Breast epithelium (tissue), 4 donors: ENCODE measurements at regions not wholly inside any gene's neighbourhood (a gene's known extent, or its start where the extent isn't known, plus 50 kb on each side); places are given as distances from the start of the nearest gene placed in this dataset.
"Not testable (repeated sequence)": the region's sequence is repeated elsewhere in the genome, so short reads cannot be mapped to it uniquely, and the experiment has no call there.

Experiments
- DNase-seq, 2 donors: peaks; one replicate each; pipeline ENCODE4 v3.0.0-alpha.2; 2019; ENCODE audit warnings: low spot score in 2 of 2
- H3K27ac ChIP-seq, 2 donors: fragments of 200-600 bp; sonication (generic) in 1 of 2; one replicate each; pipeline ENCODE4 v1.5.1; 2016 to 2019; ENCODE audit warnings: mild to moderate bottlenecking in 1 of 2
- H3K27me3 ChIP-seq, 2 donors: fragments of 200-600 bp; sonication (generic) in 1 of 2; one replicate each; pipeline versions ENCODE4 v1.5.1 to v1.6.0; 2017 to 2019; ENCODE audit warnings: control low read depth in 1 of 2, mild to moderate bottlenecking in 1 of 2
- H3K36me3 ChIP-seq: fragments of 200-600 bp; one replicate; pipeline ENCODE4 v1.5.1; 2019
- H3K4me1 ChIP-seq, 2 donors: fragments of 200-600 bp; sonication (generic); one replicate each; pipeline ENCODE4 v1.5.1; 2016 to 2019; ENCODE audit warnings: control low read depth in 1 of 2
- H3K4me3 ChIP-seq, 3 donors: fragments of 200-600 bp; sonication (generic); 1 replicate in 2 of 3; 2 replicates in 1 of 3; pipeline ENCODE4 v1.5.1; 2016 to 2019; ENCODE audit warnings: mild to moderate bottlenecking in 3 of 3, moderate library complexity in 2 of 3
- H3K9me3 ChIP-seq, 2 donors: fragments of 200-600 bp; sonication (generic) in 1 of 2; one replicate each; pipeline ENCODE4 v1.5.1; 2016 to 2019; ENCODE audit warnings: control low read depth in 1 of 2
- POLR2AphosphoS5 ChIP-seq, 3 donors: sonication (generic); formaldehyde crosslinking; IDR thresholded peaks; one replicate each; pipeline ENCODE4 v1.6.1; 2017; ENCODE audit warnings: antibody characterized with exemption in 3 of 3
- intact Hi-C: fragments of 100-400 bp; cut with DNase I; formaldehyde crosslinking; loops from one replicate; pipeline ENCODE4 v1.15.1; 2023; ENCODE audit warnings: low total_unique reads
- TF ChIP-seq, protein P1 (sequence below), 3 donors: fragments of 450-650 bp; IDR thresholded peaks; one replicate each; pipeline ENCODE4 v1.5.1; 2016 to 2017; ENCODE audit warnings: antibody characterized with exemption in 3 of 3, mild to moderate bottlenecking in 3 of 3, moderate library complexity in 3 of 3

DNA sequence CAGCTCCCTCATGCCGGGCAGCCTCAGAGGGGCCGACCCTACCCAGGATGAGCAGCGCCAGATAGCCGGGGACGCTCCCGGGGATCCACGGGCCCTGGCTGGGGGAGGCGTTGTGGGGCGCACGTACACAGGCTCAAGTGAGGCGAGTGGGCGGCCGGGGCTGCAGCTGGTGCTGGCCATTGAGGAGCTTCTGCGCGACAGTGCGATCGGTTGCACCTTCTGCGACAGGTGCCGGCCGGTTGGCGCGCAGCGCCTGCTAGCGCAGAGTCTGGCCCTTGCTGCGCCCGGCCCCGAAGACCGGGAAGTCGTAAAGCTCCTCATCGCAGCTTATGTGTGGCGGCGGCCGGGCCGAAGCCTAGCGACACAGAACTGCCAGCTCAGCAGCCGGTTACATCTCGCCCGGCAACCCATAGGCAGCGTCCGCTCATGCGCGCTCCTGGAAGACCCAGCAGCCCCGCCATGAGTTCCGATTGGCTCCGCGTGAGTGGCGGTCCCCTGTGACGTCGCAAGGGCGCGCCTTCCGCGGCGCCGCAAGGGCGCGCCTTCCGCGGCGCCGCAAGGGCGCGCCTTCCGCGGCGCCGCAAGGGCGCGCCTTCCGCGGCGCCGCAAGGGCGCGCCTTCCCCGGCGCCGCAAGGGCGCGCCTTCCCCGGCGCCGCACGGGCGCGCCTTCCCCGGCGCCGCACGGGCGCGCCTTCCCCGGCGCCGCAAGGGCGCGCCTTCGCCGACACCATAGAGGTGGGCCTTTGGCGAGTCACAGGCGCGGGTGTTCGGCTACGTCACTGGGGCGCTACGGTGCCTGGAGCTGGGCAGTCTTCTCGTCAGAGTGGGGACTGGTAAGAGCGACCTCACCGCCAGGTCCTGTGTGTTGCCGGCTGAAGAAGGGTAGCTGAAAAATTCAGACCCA lies 308.6 kb downstream of the ZNF37A start:
- H3K9me3 ChIP-seq, H3K4me1 ChIP-seq, intact Hi-C loops, H3K27me3 ChIP-seq, H3K36me3 ChIP-seq: not testable (repeated sequence)
- peak overlapping the region; percentile 88 to 93 for H3K27ac ChIP-seq
- TF ChIP-seq POLR2AphosphoS5 (IDR thresholded peaks at IDR 0.05) = peak in 2 of 3 donors; percentile 63 to 65
- DNase-seq = peak; percentile 93
- peak overlapping the region; percentile 57 to 73 (median 70) for H3K4me3 ChIP-seq

- DNase-seq, H3K27me3 ChIP-seq, H3K36me3 ChIP-seq, intact Hi-C loops, H3K4me1 ChIP-seq, H3K9me3 ChIP-seq: not testable (repeated sequence)
- H3K27ac ChIP-seq = peak overlapping the region; percentile 84 to 93
- H3K4me3 ChIP-seq = peak overlapping the region; percentile 42 to 70 (median 62)
- TF ChIP-seq, protein P1, sequence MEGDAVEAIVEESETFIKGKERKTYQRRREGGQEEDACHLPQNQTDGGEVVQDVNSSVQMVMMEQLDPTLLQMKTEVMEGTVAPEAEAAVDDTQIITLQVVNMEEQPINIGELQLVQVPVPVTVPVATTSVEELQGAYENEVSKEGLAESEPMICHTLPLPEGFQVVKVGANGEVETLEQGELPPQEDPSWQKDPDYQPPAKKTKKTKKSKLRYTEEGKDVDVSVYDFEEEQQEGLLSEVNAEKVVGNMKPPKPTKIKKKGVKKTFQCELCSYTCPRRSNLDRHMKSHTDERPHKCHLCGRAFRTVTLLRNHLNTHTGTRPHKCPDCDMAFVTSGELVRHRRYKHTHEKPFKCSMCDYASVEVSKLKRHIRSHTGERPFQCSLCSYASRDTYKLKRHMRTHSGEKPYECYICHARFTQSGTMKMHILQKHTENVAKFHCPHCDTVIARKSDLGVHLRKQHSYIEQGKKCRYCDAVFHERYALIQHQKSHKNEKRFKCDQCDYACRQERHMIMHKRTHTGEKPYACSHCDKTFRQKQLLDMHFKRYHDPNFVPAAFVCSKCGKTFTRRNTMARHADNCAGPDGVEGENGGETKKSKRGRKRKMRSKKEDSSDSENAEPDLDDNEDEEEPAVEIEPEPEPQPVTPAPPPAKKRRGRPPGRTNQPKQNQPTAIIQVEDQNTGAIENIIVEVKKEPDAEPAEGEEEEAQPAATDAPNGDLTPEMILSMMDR (IDR thresholded peaks at IDR 0.05) = peak in 1 of 3 donors; percentile 24
Observed at GRCh38 chr10:38403347-38404117, 309.4 kb downstream of the ZNF37A start.

- H3K27me3 ChIP-seq, H3K4me3 ChIP-seq, H3K4me1 ChIP-seq, DNase-seq, H3K36me3 ChIP-seq, intact Hi-C loops, H3K27ac ChIP-seq, H3K9me3 ChIP-seq: not testable (repeated sequence)
Observed at GRCh38 chr10:38423634-38424033, 329.5 kb downstream of the ZNF37A start.

DNA sequence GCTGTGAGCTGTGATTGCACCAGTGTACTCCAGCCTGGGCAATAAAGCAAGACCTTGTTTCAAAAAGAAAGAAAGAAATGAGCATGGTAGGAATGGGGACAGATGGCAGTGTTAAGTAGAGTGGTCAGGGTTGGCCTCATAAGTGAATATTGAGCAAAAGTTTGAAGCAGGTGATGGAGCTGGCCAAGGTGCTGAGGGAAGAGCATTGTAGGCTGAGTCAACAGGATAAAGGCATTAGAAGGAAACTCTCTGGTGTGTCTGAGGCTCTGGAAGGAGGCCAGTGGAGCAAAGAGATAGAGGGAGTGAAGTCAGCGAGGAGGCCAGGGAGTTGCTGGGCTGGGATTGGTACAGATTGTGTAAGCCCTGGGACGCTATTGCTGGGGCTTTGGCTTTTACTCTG lies 336.1 kb downstream of the ZNF37A start:
- DNase-seq, H3K4me3 ChIP-seq, H3K9me3 ChIP-seq, H3K27ac ChIP-seq, H3K36me3 ChIP-seq, H3K4me1 ChIP-seq, H3K27me3 ChIP-seq, intact Hi-C loops: not testable (repeated sequence)

GRCh38 chr10:38437359-38437758 lies 343.2 kb downstream of the ZNF37A start:
- DNase-seq, H3K27ac ChIP-seq, H3K4me3 ChIP-seq, H3K36me3 ChIP-seq, intact Hi-C loops, H3K4me1 ChIP-seq, H3K9me3 ChIP-seq, H3K27me3 ChIP-seq: not testable (repeated sequence)

DNA sequence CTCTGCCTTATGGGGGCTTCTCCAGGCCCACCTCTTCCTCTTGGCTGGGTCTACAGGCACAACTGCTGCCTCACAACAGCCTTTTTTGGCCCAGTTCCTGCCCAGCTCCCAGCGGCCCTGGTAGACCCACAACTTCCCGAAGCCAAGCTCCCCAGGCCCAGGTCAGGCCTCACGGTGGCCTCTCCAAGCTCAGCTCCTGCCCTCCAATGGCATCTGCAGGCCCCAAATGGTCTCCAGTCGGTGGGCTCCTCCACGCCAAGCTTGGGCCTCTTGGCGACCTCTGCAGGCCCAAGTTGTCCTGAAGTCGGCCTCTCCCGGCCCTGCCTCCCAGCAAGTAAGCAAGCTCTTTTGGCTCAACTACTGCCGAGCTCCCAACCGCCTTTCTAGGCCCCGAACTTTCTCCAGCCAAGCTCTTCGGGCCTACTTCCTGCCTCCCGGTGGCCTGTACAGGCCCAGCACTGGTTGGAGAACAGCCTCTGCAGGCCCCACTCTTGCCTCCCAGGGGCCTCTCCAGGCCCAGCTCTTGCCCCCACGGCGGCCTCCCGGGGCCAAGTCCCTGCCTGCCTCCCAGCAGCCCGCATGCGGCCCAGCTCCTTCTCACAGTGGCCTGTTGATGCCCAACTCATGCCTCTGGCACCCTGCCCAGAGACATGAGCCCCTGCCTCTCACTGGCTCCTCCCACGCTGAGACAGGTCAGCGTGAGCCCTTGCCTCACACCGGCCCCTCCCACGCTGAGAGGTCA lies 354.6 kb downstream of the ZNF37A start:
- DNase-seq, H3K27me3 ChIP-seq, intact Hi-C loops, H3K36me3 ChIP-seq, H3K27ac ChIP-seq, H3K4me1 ChIP-seq, H3K4me3 ChIP-seq: not testable (repeated sequence)
- H3K9me3 ChIP-seq = peaks cover 0 to 14% of the 10 kb centered on the region in 2 donors

DNA sequence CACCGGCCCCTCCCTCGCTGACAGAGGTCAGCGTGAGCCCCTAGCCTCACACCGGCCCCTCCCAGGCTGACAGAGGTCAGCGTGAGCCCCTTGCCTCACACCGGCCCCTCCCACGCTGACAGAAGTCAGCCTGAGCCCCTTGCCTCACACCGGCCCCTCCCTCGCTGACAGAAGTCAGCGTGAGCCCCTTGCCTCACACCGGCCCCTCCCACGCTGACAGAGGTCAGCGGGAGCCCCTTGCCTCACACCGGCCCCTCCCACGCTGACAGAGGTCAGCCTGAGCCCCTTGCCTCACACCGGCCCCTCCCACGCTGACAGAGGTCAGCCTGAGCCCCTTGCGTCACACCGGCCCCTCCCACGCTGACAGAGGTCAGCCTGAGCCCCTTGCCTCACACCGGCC lies 355.5 kb downstream of the ZNF37A start:
- H3K27me3 ChIP-seq, H3K36me3 ChIP-seq, H3K27ac ChIP-seq, DNase-seq, H3K4me3 ChIP-seq, H3K4me1 ChIP-seq, intact Hi-C loops: not testable (repeated sequence)
- H3K9me3 ChIP-seq = peaks cover 0 to 14% of the 10 kb centered on the region in 2 donors

- H3K4me1 ChIP-seq, H3K36me3 ChIP-seq, intact Hi-C loops, DNase-seq, H3K27ac ChIP-seq, H3K27me3 ChIP-seq, H3K4me3 ChIP-seq: not testable (repeated sequence)
- H3K9me3 ChIP-seq = peaks cover 0 to 14% of the 10 kb centered on the region in 2 donors
Observed at GRCh38 chr10:38450372-38451057, 356.4 kb downstream of the ZNF37A start.

DNA sequence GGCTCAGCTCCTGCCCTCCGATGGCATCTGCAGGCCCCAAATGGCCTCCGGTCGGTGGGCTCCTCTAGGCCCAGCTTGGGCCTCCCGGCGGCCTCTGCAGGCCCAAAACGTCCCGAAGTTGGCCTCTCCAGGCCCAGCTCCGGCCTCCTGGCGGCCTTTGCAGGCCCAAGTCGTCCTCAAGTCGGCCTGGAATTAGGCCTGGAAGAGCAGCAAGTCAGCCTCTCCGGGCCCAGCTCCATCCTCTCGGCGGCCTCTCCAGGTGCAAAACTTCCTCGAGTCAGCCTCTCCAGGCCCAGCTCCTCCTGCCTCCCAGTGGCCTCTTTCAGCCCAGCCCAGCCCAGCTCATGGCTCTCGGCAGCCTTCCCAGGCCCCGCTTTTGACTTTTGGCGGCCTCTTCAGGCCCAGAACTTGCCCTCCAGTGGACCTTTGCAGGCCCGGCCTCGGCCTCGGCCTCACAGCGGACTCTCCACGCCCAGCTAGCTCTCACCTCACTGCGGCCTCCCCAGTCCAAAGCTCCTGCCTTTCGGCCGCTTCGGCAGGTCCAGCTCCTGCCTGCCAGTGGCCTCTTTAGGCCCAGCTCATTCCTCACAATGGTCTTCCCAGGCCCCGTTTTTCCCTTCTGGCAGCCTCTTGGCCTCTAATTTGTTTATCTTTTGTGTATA lies 357.3 kb downstream of the ZNF37A start:
- H3K36me3 ChIP-seq, DNase-seq, intact Hi-C loops: not testable (repeated sequence)

More for the DNA sequence above, 357.3 kb downstream of the ZNF37A start:
- H3K4me3 ChIP-seq, H3K27ac ChIP-seq, H3K27me3 ChIP-seq, H3K4me1 ChIP-seq: not testable (repeated sequence)
- H3K9me3 ChIP-seq = peaks cover 0 to 14% of the 10 kb centered on the region in 2 donors
